T47D (cell line): ENCODE measurements at regions not wholly inside any gene's neighbourhood (a gene's known extent, or its start where the extent isn't known, plus 50 kb on each side); places are given as distances from the start of the nearest gene placed in this dataset.

Source experiments
- DNase-seq, 2 experiments: peaks; one replicate each; pipeline versions ENCODE4 v3.0.0 to v3.0.0-alpha.2; 2011 to 2012; ENCODE audit warnings: low read depth in 1 of 2, low spot score in 1 of 2
- JUND ChIP-seq: IDR thresholded peaks from 2 replicates; pipeline ENCODE4 v1.6.1; 2012; ENCODE audit warnings: low read depth
- in situ Hi-C: cut with HindIII; loops from 2 replicates; pipeline ENCODE4 v1.10.0; 2016; ENCODE audit warnings: low sequenced_read_pairs, low pct_unique_long_range_greater_than_20kb

DNA sequence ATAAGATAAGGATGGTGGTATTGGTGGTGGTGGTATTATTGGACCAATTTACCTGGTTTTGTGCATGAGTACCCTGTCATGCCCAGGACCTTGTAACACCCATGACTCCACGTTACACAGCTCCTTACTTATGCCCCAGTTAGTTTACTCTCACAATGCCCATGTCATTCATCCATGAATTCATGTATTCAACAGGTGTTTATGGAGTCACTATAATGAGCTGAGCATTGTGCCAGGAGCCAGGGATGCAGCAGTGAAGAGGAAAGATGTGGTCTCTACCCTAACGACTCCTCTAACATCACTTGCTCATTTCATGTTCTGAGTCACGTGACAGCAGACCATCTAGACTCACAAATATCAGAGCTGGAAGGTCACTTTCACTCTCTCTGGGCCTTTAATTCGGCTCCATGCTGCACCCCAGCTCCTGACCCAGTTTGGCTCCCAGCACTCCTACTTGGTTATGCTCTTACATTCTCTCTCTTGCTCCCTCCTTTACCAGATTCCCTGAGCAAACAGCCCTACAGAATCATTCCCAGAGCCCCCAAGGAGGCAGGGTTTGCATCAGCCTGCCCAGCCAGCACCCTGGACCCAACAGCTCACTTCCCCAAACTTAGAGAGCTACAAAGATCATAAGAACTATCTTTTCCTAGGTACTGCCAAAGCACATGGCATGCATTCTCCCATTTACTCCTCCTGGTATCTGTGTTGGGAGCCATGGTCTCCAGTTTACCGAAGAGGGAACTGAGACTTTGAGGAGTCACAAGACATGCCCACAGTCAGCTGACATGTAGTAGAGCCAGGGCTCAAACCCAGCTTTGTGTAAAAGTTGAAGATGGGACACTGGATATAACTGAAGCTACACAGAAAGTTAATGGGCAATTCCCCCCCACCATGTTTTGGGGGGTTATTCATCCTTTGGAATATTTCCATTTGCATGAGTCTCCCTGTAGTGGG, 449.9 kb downstream of the LRATD1 start:
- no peak for TF ChIP-seq JUND
- in situ Hi-C loops: no loop called here
- no peak for DNase-seq

DNA sequence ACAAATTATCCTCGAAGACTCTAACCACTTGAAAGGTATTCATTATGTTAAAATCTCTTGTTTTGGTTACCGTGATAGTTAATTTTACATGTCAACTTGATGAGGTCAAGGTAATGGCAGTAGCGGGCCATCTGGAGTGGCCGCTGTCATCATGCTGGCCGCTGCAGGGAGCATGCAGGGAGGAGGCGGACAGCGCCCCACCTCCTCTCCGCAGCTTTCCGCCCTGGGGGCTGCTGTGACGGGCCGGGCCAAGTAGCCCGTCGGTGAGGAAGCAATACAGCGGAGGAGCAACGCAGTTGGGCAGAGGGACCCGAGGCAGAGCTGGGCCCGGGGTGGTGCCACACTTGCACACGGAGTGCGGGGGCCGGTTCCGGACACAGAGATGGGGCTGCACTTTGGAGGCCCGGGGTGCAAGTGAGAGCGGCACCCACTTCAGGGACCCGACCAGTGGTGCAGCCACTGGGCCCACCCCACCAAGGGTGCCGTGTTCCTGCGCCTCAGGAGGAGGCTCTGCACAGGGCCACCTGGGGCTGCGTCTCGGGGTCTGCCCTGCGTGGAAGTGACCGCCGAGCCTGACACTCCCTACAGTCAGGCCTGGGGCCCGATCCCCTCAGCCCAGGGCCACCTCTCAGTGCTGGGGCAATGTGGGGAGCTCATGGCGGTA, 452.4 kb downstream of the LRATD1 start:
- in situ Hi-C loops: no loop called here
- TF ChIP-seq JUND: no peak
- DNase-seq: no peak

DNA sequence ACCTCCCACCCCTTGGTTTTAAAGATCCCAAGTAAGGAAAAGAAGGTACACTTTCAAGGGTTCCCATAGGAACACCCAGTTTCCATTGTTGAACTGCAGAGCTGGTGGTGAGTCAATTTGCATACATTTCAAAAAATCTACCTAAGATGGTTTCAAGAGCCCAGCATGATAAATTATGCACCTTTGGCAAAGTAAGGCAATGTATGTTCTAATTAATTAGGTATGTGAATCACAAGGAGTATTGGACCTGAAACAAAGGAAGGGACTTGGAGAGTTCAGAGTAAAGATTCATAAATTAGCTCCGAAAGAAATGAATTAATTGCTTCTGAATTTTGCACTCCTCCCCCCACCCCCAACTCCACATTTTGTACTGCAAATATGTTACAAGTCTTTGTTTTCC, 459.7 kb downstream of the LRATD1 start:
- no peak for DNase-seq
- no peak for TF ChIP-seq JUND
- in situ Hi-C loops: no loop called here

DNA sequence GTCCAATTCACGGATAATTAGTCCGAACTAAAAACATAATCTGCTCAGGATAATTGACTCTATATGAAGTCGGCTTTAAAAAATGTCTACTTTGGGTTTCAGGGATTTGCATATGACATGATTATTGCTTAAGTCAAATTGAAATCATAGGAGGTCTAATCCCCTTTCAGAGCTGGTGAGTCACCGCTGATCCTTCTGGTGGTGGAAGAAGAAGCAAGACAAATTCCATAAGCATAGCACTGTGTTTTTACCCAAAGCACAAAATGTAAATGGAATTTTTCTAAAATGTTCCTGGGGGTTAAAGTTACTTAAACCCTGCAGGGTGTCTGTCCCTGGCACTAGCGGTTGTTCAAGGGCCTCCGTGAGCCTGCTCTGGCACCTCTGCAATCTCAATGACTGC, 460.2 kb downstream of the LRATD1 start:
- in situ Hi-C loops: no loop called here
- DNase-seq: no peak
- no peak for TF ChIP-seq JUND

DNA sequence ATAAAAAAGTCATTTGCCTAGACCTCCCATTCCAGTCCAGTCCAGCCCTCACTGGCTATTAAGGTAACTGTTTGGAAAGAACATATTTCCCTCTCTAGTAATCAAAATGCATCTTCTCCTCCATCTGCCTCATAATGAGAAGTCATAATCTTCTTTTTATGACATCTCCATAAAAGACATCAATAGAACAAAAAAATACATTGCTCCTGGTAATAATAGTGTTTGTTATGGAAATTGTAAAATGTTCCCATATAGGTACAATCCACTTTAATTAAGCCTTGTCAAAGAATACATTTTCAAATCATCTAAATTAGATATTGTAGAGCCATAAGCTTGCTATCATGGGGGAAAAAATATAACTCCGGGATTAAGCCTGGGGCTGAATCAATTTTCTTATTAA, 461.6 kb downstream of the LRATD1 start:
- in situ Hi-C loops: no loop called here
- DNase-seq: no peak
- TF ChIP-seq JUND: no peak

DNA sequence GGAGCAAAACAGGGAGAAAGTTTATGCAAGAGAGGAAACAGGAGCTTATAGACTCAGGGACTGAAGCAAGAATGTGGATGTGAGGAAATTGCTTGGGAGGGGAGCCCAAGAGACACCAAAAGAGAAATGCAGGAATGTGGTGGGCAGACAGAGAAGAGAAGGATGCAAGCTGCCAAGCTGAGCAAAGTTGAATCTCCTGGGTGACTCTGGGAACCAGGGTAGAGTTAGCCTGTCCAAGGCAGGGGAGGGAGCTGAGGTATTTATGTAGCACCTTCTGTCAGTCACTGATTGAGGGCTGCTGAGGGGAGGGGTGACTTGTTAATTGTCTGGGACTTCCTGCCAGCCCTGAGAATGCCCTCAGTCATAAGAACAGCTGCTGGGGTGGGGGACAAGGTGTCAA, 464.3 kb downstream of the NBAS start:
- no peak for TF ChIP-seq JUND
- in situ Hi-C loops: no loop called here
- no peak for DNase-seq

DNA sequence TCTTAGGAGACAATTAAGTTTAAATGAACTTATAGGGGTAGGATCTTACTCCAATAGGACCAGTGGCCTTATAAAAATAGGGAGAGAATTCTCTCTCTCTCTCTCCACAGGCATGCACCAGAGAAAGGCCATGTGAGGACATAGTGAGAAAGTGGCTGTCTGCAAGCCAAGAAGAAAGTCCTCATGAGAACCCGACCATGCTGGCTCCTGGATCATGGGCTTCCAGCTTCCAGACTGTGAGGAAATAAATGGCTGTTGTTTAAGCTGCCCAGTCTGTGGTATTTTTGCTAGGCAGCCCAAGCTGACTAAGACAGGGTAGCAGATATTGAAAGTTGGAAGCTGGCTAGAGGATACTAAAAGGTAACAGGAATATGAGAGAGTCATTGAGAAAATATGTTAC, 454.0 kb downstream of the NBAS start:
- no peak for TF ChIP-seq JUND
- in situ Hi-C loops: no loop called here
- DNase-seq: no peak

DNA sequence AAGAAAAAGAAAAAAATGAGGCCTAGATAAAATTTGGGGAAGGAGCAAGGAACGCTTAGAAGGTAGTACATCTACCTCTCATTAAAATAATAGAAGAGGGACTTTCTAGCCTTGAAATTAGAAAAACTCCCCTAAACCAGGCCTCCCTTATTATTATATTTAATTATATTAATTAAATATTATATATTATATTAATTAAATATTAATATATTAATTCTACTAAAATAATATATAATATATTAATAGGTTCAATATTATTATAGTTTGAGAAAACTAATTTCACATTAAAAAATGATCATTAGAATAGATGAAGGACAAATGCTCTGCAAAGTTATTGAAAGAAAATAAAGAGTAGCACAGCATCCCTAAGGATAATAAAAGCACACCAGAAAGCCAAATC, 449.4 kb downstream of the NBAS start:
- in situ Hi-C loops: no loop called here
- DNase-seq: no peak
- TF ChIP-seq JUND: no peak

DNA sequence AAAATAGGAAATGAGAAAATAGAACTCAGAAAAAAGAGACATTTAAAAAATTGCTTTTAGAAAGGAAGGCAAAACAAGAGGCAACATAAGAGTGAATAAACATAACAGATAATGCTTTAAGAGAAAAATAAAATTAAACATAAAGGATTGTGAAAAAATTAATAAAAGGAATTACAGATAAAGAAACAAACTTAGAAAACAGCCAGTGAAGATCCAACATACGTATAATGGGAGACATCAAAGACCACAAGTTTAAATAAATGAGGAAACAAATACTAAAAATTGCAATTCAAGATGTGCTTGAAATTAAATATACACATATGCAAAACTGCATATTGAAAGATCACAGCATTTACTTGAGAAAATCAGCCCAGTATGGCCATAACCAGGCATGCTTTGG, 448.9 kb downstream of the NBAS start:
- no peak for TF ChIP-seq JUND
- DNase-seq: peak in 1 of 2 experiments; percentile 10
- in situ Hi-C loops: no loop called here

DNA sequence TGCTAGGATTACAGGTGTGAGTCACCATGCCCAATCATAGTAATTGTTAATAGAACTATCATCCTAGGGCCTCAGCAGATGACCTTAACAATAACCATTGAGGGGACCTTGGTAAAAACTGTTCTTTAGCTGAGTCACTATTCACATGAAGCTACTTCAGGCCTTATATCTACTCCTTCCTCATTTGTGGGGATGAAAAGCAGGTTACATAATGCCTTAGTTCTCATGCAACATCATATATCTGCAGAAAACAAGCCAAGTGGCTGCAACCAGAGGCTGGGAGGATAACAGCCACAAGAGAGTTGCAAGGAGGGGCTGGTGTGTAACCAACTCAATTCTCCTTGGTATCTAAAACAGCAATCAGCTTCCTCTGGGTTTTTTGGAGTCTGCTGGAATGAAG, 445.4 kb downstream of the NBAS start:
- DNase-seq: no peak
- in situ Hi-C loops: no loop called here
- TF ChIP-seq JUND: no peak

DNA sequence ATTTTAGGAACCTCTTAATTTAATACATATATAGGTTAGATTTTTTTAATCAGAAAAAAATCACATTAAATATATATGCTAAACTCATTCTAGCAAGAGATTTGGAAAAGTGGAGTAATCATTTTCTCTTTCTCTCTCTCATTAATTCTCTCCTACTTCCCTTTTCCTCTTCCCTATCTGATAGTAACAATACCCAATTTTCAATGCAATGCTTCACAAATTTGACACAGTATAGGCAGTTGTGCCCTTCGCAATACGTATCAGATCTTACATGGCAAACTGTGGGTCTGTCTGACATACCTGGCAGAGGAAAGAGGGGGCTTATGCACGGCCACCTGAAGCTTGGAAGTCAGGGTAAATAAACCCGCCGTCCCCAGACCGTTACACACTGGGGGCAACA, 444.3 kb downstream of the NBAS start:
- in situ Hi-C loops: no loop called here
- no peak for DNase-seq
- TF ChIP-seq JUND: no peak
